ENCODE measurements at regions not wholly inside any gene's neighbourhood (a gene's known extent, or its start where the extent isn't known, plus 50 kb on each side); places are given as distances from the start of the nearest gene placed in this dataset.

DNA sequence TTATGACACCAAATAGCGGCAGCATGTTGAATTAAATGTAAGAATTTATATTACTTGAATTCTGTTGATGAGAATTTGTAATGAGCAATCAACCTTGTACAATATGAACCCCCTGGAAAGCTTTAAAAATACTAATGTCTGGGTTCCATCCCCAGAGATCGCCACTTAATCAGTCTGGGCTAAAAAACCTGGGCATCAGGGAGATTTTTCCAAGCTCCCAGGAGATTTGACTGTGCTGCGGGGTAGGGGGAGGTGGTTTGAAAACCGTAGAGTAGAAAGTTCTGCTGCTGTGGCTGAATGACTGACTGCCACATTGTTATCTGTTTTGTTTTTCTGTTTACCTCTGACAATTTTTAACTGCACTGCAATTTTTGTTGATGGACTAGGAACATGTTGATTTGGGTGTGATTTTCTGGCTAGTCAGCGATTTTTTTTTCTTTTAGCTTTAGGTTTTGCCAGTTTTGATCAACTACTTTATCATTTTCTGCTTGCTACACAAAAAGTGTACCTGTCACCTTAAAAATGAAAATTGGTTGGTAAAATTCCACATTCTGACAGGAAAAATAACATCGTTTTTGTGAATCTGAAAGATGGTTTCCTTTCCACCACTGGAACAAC is 79.3 kb downstream of the PCTP start:
- DNase-seq: no peak

- no peak for DNase-seq
These were observed 80.0 kb downstream of the PCTP start for GRCh38 chr17:55830699-55831471.

GRCh38 chr17:55833306-55833705 is 82.5 kb downstream of the PCTP start:
- DNase-seq: no peak

DNA sequence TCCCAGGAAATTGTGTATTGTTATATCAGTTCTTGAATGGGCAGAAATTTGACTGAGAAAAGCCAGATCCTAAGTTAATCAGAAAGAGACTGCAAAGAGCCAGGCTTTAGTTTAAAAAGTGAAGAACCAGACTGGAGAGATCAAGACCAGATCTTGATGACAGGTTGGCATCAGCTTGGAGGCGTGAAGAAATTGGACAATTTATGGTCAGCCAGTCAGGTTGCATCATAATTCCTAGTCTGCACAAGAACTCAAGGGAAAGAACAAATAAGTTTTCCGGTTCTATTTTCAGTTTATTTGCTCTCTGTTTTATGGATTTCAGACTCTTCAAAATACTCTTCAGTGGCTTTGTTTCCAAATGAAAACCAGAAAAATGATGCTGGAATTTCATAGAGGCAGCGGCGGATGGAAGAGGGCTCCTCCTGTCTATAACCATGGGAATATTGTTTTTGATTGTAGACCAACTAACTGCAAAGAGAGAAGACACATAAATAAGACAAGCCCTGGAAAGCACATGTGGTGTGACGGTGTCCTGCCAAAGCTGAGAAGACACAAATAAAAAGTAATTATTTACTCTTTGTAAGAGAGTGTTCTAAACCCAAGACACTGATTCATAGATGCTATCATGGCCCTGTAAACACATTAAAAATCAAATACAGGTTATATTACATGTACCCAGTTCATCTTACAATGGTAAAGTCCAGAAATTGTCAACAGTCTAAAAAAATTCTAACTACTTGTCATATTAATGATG is 91.7 kb downstream of the PCTP start:
- no peak for DNase-seq

DNA sequence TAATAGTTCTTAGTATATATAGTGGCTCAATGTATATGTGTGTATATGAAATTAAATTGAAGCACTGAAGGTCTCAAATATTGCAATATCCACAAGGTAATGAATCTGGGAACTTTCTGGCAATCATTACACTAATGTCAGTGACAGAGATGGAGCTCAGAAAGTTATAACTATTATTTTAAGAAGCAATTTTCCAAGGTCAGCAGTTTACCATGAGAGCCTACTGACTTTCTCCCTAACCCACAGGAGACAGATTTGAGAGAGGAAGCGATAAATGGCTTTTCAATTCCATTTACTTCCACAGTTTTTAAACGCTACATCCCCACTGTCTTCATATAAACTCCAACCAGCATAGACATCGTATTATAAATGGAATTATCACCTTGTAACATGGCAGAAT is 92.9 kb downstream of the PCTP start:
- DNase-seq: no peak

DNA sequence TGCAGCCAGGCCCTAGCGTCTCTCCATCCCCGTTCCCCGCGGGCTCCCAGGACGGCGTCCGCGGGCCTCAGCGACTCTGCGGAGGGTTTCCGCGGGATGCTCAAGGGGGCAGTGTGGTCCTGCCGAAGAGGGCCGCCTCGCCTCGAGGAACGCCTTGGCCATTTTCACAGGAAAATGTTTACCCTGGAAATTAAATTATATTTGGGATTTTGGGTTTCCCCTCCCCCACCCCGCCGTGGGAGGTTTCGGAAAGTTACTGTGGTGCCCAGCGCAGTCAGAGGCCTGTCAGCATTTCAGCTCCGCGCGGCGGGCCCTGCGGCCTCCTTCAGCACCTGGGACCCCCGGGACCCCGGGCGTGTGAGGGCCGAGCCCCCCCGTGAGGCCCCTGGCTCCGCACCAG is 94.5 kb downstream of the PCTP start:
- peak; percentile 2 for DNase-seq

- DNase-seq: no peak
These were observed 95.9 kb downstream of the PCTP start for GRCh38 chr17:55846745-55847144.

GRCh38 chr17:55852734-55853133 is 101.9 kb downstream of the PCTP start:
- no peak for DNase-seq

DNA sequence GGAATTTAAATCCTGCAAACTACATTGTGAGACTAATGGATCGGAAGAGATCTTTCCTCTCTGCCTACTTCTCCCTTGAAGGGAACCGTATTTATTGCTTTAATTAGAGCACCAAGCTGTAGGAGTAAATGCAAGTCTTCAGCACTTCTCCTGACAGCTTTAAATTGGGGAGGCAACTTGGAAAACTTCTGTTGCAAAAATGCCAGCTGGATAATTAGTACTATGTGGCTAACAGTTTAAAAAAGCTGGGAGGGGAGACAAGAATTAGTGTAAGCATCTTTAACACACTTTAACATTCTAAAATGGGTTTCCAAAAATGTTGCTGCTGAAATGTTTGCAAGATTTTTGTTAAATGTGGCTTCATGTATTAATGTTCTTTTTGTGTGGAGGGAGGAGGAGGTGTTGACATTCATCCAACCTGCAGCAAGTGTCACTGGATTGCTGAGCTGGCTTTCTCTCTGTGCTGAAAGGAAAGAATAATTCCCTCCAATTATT is 108.5 kb downstream of the PCTP start:
- DNase-seq: no peak

- DNase-seq: no peak
These were observed 114.4 kb downstream of the PCTP start for GRCh38 chr17:55865072-55865762.

DNA sequence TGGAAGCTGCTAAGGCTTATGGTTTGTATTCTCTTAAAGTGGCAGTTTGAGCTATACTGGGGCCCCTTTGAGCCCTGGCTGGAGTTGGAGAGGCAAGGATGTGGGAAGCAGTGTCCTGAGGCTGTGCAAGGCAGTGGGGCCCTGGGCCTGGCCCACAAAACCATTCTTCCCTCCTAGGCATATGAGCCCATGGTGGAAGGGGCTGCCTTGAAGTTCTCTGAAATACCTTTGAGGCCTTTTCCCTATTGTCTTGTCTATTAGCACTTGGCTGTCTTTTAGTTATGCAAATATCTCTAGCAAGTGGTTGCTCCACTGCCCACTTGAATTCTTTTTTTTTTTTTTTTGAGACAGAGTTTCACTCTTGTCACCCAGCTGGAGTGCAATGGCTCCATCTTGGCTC is 119.2 kb downstream of the PCTP start:
- no peak for DNase-seq

DNA sequence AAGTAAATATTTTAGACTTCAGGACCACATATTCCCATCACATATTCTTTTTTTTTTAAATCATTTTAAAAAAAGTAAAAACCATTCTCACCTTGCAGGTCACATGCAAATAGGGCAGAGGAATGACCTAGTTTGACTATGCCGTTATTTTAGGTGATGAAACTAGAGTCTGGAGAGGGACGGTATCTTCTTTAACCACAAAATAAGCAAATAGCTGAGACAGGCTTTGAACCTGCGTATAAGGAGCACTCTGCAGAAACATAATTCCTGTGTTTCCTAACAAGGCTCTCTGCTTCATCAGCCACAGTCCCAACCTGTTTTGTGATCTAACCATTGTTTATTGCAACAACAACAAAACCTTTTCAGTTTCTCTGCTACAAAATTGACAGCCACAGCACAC is 121.5 kb downstream of the PCTP start:
- DNase-seq: no peak

- DNase-seq: no peak
These were observed 122.3 kb downstream of the PCTP start for GRCh38 chr17:55873017-55873758.

DNA sequence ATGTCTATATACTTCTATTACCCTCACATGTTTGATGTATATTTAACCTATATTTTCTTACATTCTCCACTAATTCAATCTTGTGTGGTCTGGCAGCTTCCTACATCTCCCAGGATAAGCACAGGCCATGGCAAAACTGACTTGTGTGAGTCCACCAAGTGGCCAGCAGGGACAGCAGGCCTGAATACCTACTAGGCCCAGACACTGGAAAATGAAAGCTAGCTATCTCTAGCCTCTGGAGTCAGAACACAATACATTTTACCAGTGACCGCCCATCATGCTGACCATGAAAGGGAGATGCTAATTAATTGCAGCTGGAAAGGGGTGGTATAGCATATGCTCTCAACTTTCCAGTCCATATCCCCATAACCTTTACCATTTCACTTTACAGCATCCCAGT is 132.3 kb downstream of the PCTP start:
- no peak for DNase-seq

GRCh38 chr17:55887531-55887930 is 136.7 kb downstream of the PCTP start:
- no peak for DNase-seq

DNA sequence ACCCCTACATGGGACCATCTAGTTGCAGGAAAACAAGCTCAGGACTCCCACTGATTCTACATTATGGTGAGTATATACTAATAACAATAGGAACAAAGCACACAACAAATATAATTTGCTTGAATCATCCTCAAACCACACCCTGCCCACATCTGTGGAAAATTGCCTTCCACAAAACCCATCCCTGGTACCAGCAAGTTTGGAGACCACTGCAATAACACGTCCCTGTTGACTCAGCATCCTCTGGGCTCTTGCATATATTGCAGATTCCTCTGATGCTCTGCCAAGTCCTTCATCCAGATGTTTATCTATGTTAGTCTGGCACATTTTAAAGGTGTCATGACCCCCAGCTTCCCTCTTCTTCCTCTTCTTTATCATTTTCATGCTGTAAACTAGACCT is 138.4 kb downstream of the PCTP start:
- no peak for DNase-seq

DNA sequence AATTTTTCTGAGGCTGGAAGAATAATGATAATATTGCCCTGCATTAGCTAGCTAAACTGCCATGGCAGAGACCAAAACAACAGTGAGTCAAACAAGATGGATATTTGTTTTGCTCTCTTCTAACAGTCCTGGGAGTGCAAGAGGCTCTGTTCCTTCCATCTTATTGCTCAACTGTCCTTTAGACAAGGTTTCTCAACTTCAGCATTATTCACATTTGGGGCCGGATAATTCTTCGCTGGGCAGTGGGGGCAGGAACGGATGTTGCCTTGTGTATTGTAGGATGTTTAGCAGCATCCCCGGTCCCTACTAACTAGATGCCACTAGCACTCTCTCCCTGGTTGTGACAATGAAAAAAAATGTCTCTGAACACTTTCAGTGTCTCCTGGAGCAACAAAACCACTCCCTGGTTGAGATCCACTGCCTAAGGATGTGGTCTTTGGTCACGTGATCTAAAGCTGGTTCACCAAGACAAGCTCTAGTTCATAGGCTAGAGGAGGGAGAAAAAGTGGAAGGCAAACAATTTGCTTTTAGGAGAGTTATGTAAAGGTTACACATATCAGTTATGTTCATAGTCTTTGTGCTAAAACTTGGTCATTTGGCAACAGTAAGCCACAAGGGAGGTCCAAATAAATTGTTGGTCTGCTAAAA is 144.4 kb downstream of the PCTP start:
- no peak for DNase-seq

DNA sequence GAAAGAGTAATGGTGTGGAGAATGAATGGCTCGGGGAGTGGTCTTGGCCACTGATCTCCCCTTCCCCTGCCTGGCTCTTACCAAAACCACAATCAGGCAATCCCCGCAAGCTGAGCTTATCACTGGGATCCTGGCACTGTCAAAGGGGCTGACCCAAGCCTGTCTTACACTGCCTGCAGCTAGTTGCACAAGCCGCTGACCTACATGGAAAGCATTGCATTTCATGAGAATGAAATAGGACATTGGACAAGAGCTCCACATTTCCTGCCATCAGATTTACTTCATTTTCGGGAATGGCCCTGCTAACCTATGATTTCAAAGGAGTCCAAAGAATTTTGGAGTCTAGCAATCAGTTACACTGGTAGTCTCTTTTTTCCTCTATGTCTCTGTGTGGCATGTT is 146.4 kb downstream of the PCTP start:
- DNase-seq: no peak

GRCh38 chr17:55898195-55898594 is 147.3 kb downstream of the PCTP start:
- no peak for DNase-seq

DNA sequence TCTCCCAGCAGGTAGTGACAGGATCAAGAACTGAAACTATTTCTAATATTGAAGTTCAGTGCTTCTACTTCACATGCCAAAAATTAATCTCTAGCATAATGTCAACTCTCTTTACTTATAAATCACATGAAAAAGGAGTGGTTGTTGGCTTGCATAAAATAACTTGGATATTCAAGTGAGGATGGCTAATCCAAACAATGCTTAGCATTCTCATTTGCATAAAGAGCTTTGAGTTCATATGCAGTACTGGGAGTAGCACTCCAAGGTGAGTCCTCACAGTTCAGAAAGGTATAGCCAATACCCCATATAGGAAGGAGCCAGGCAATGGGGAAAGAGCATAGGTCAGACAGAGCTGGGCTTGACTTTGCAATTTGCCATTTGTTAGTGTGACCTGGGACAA is 149.3 kb downstream of the PCTP start:
- DNase-seq: no peak

DNA sequence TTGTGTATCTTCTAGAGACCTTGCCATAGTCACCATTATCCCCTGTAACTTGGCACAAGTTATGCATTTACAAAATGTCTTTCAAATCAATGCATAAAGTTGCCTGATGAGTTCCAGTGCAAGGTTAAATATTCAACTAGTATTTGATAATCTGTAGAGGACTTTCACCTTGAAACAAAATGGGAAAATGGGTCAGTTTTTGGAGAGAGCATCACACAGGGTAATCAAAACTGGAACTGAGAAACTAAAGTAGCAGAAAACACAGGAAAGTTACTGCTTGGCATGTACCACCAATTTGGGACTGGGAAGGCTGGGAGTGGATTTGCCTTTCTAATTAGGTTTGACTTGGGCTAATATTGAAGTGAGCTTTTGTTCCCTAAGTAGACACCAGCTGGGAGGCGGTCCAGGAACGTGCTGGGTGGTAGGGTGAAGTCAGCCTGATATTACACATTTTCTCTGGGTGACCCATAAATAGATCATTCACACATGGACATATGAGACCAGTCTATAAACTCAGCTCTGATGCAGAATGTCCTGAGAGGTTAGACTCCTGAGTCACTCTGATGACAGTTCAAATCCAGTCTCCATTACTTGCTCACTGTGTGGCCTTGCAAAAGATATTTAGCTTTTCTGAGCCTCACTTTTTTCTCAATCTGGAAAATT is 152.3 kb downstream of the PCTP start:
- DNase-seq: no peak

DNA sequence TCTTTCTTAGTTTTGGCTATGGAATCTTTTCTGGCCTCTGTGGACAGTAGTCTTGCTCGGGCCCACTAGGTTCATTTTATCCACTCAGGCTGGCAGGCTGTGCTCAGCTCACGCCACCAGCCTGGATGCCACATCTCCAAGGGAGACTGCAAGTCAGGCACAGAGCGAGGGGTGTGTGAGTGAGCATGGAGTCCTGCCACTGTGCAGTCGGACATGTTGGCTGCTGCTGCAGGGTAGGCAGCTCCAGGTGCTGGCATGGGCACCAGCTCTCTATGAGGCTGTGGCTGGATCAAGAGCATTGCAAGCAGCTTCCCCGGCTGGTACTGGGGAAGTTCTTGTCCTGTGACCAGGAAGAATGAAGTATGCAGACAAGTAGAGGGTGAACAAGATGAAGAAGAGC is 158.9 kb downstream of the PCTP start:
- no peak for DNase-seq
